ENCODE measurements at regions not wholly inside any gene's neighbourhood (a gene's known extent, or its start where the extent isn't known, plus 50 kb on each side); places are given as distances from the start of the nearest gene placed in this dataset.

DNA sequence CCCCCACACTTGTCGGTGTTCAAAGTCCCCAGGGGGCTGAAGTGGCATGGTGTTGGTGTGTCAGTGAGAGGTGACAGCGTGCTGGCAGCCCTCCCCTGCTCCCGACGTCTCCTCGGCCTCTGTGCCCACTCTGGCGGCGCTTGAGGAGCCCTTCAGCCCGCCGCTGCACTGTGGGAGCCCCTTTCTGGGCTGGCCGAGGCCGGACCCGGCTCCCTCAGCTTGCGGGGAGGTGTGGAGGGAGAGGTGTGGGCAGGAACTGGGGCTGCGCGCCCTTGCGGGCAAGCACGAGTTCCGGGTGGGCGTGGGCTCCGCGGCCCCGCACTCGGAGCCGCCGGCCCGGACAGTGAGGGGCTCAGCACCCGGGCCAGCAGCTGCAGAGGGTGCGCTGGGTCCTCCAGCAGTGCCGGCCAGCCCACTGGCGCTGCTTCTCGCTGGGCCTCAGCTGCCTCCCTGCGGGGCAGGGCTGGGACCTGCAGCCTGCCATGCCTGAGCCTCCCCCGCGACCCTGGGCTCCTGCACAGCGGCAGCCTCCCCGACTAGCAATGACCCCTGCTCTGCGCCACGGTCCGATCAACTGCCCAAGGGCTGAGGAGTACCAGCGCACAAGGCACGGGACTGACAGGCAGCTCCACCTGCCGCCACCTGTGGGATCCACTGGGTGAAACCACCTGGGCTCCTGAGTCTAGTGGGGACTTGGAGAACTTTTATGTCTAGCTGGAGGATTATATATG lies 224.1 kb upstream of the RIOK2 start:
- H2AK5ac ChIP-seq (ENCODE audit: low read length), result no peak overlapping the region
- no peak for DNase-seq
- no peak overlapping the region for H2BK5ac ChIP-seq (ENCODE audit: low read depth, low read length, poor library complexity)
- no peaks in the 10 kb centered on the region for H3K36me3 ChIP-seq (ENCODE audit: control insufficient read depth in 1 of 2, insufficient read depth in 2 of 2, low read length in 2 of 2)
- no peak overlapping the region for H3K27ac ChIP-seq (ENCODE audit: low read depth, low read length)
- H3K18ac ChIP-seq (ENCODE audit: low read length), result no peak overlapping the region
- peaks cover 3% of the 10 kb centered on the region for H3K9me3 ChIP-seq (ENCODE audit: insufficient read depth, low read depth, low read length)
- no peak overlapping the region for H2BK120ac ChIP-seq (ENCODE audit: insufficient read depth, low read length, poor library complexity)
- H3K79me2 ChIP-seq (ENCODE audit: control insufficient read depth, insufficient read depth, low read length, poor library complexity), result no peaks in the 10 kb centered on the region
- no peak overlapping the region for H3K4me2 ChIP-seq (ENCODE audit: low read length)
- H4K12ac ChIP-seq (ENCODE audit: low read depth, low read length), result no peak overlapping the region
- H2BK12ac ChIP-seq (ENCODE audit: low read length), result no peak overlapping the region
- no peak overlapping the region for H4K91ac ChIP-seq (ENCODE audit: low read depth, low read length)
- no peak overlapping the region for H4K8ac ChIP-seq (ENCODE audit: low read depth, low read length)
- H2AFZ ChIP-seq (ENCODE audit: insufficient read depth, low read length, poor library complexity), result no peak overlapping the region
- no peak overlapping the region for H3K4ac ChIP-seq (ENCODE audit: low read depth, low read length)
- no peaks in the 10 kb centered on the region for H3K4me1 ChIP-seq (ENCODE audit: control insufficient read depth in 1 of 2, insufficient read depth in 2 of 2, low read length in 2 of 2)
- WGBS (ENCODE audit: extremely low coverage, insufficient coverage, insufficient read length), result no CpG with 5 or more reads among the region's 42 CpGs
- no peak overlapping the region for H3K23ac ChIP-seq (ENCODE audit: low read length)
- H3K4me3 ChIP-seq (ENCODE audit: low read depth, low read length), result no peak overlapping the region
- H3K79me1 ChIP-seq (ENCODE audit: low read length), result no peaks in the 10 kb centered on the region
- H3K14ac ChIP-seq (ENCODE audit: low read length), result no peak overlapping the region
- H3K9ac ChIP-seq (ENCODE audit: low read length), result no peak overlapping the region
- H3K27me3 ChIP-seq (ENCODE audit: insufficient read depth, low read length), result no peaks in the 10 kb centered on the region

DNA sequence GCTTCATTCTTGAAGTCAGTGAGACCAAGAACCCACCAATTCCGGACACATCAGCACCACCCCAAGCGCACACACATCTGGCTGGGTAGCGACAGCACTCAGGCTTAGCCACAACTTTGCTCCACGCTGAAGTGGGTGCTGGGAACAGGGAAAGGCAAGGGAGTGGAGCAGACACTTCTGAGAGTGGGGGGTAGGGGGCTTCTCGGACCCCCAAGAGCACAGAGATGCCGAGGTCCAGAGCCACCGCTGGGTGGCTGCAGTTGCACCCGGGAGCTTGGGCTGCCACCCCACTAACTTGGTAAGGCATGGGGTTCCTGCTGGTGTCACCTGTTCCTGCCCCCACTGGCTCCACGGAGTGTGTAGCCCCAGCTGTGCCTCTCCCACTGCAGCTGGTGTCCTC lies 225.3 kb upstream of the RIOK2 start:
- no peak overlapping the region for H3K23ac ChIP-seq (ENCODE audit: low read length)
- no peak overlapping the region for H4K12ac ChIP-seq (ENCODE audit: low read depth, low read length)
- H3K79me2 ChIP-seq (ENCODE audit: control insufficient read depth, insufficient read depth, low read length, poor library complexity), result no peaks in the 10 kb centered on the region
- no peaks in the 10 kb centered on the region for H3K27me3 ChIP-seq (ENCODE audit: insufficient read depth, low read length)
- no peak overlapping the region for H3K14ac ChIP-seq (ENCODE audit: low read length)
- no peak overlapping the region for H4K8ac ChIP-seq (ENCODE audit: low read depth, low read length)
- H3K18ac ChIP-seq (ENCODE audit: low read length), result no peak overlapping the region
- no peaks in the 10 kb centered on the region for H3K79me1 ChIP-seq (ENCODE audit: low read length)
- no peak overlapping the region for H2AK5ac ChIP-seq (ENCODE audit: low read length)
- H4K91ac ChIP-seq (ENCODE audit: low read depth, low read length), result no peak overlapping the region
- no CpG with 5 or more reads among the region's 9 CpGs for WGBS (ENCODE audit: extremely low coverage, insufficient coverage, insufficient read length)
- H3K4me3 ChIP-seq (ENCODE audit: low read depth, low read length), result no peak overlapping the region
- H2BK5ac ChIP-seq (ENCODE audit: low read depth, low read length, poor library complexity), result no peak overlapping the region
- no peaks in the 10 kb centered on the region for H3K4me1 ChIP-seq (ENCODE audit: control insufficient read depth in 1 of 2, insufficient read depth in 2 of 2, low read length in 2 of 2)
- H3K27ac ChIP-seq (ENCODE audit: low read depth, low read length), result no peak overlapping the region
- no peak for DNase-seq
- H2BK12ac ChIP-seq (ENCODE audit: low read length), result no peak overlapping the region
- no peak overlapping the region for H3K9ac ChIP-seq (ENCODE audit: low read length)
- H2AFZ ChIP-seq (ENCODE audit: insufficient read depth, low read length, poor library complexity), result no peak overlapping the region
- no peak overlapping the region for H3K4me2 ChIP-seq (ENCODE audit: low read length)
- H3K4ac ChIP-seq (ENCODE audit: low read depth, low read length), result no peak overlapping the region
- H3K9me3 ChIP-seq (ENCODE audit: insufficient read depth, low read depth, low read length), result peaks cover 3% of the 10 kb centered on the region
- no peak overlapping the region for H2BK120ac ChIP-seq (ENCODE audit: insufficient read depth, low read length, poor library complexity)
- no peaks in the 10 kb centered on the region for H3K36me3 ChIP-seq (ENCODE audit: control insufficient read depth in 1 of 2, insufficient read depth in 2 of 2, low read length in 2 of 2)

DNA sequence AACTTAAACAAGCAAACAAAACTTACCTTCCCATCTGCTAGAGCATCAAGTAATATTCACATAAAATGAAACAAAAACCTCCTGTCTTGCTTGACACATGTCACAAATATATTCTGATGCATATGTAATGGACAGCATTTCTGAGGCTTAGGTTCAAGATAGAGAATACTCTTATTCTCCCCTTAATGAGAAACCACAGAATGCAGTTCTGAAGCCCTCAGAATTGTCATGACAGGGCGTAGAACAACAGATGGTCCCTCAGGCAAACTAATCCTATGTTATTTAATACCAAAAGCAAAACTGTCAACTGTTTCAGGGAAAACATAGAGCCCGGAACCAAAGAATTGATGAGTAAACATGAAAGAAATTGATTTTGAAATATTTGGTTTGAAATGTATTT lies 229.9 kb upstream of the RIOK2 start:
- H3K18ac ChIP-seq (ENCODE audit: low read length), result no peak overlapping the region
- no peaks in the 10 kb centered on the region for H3K4me1 ChIP-seq (ENCODE audit: control insufficient read depth in 1 of 2, insufficient read depth in 2 of 2, low read length in 2 of 2)
- no peak overlapping the region for H3K4me2 ChIP-seq (ENCODE audit: low read length)
- H3K79me1 ChIP-seq (ENCODE audit: low read length), result no peaks in the 10 kb centered on the region
- WGBS (ENCODE audit: extremely low coverage, insufficient coverage, insufficient read length), result no CpG with 5 or more reads among the region's 2 CpGs
- no peaks in the 10 kb centered on the region for H3K27me3 ChIP-seq (ENCODE audit: insufficient read depth, low read length)
- H4K91ac ChIP-seq (ENCODE audit: low read depth, low read length), result no peak overlapping the region
- no peak overlapping the region for H2AK5ac ChIP-seq (ENCODE audit: low read length)
- H2BK120ac ChIP-seq (ENCODE audit: insufficient read depth, low read length, poor library complexity), result no peak overlapping the region
- no peaks in the 10 kb centered on the region for H3K79me2 ChIP-seq (ENCODE audit: control insufficient read depth, insufficient read depth, low read length, poor library complexity)
- no peaks in the 10 kb centered on the region for H3K36me3 ChIP-seq (ENCODE audit: control insufficient read depth in 1 of 2, insufficient read depth in 2 of 2, low read length in 2 of 2)
- DNase-seq, result no peak
- no peak overlapping the region for H3K14ac ChIP-seq (ENCODE audit: low read length)
- no peak overlapping the region for H4K12ac ChIP-seq (ENCODE audit: low read depth, low read length)
- H2AFZ ChIP-seq (ENCODE audit: insufficient read depth, low read length, poor library complexity), result no peak overlapping the region
- no peak overlapping the region for H3K4me3 ChIP-seq (ENCODE audit: low read depth, low read length)
- H3K27ac ChIP-seq (ENCODE audit: low read depth, low read length), result no peak overlapping the region
- H3K9ac ChIP-seq (ENCODE audit: low read length), result no peak overlapping the region
- H4K8ac ChIP-seq (ENCODE audit: low read depth, low read length), result no peak overlapping the region
- H3K23ac ChIP-seq (ENCODE audit: low read length), result no peak overlapping the region
- no peak overlapping the region for H2BK12ac ChIP-seq (ENCODE audit: low read length)
- no peaks in the 10 kb centered on the region for H3K9me3 ChIP-seq (ENCODE audit: insufficient read depth, low read depth, low read length)
- H2BK5ac ChIP-seq (ENCODE audit: low read depth, low read length, poor library complexity), result no peak overlapping the region
- no peak overlapping the region for H3K4ac ChIP-seq (ENCODE audit: low read depth, low read length)

DNA sequence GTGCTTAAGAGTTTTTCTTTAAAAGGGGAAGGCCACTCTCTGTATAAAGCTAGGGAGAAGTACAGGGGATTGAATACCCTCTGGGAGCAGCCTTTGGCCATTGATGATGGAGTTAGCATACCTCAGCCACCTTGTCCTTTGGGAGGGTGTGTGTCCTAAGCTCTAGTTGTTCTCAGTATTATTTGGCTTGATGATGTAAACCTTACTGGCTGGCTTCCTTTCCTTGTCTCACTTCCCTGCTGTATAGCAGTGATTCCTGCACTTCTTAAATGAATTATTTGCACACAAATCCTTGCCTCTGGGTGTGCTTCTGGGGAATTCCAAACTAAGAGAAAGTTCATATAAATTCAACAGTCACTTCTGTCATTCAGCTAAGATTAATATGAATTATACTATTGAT lies 234.9 kb upstream of the RIOK2 start:
- Histone ChIP-seq H3K23ac (ENCODE audit: low read length) (no peak overlapping the region), H3K4ac (ENCODE audit: low read depth, low read length) (no peak overlapping the region), H3K36me3 (ENCODE audit: control insufficient read depth in 1 of 2, insufficient read depth in 2 of 2, low read length in 2 of 2) (no peaks in the 10 kb centered on the region), H3K4me2 (ENCODE audit: low read length) (no peak overlapping the region), H3K14ac (ENCODE audit: low read length) (no peak overlapping the region), H2BK120ac (ENCODE audit: insufficient read depth, low read length, poor library complexity) (no peak overlapping the region), H3K27me3 (ENCODE audit: insufficient read depth, low read length) (no peaks in the 10 kb centered on the region), H3K27ac (ENCODE audit: low read depth, low read length) (no peak overlapping the region), H4K91ac (ENCODE audit: low read depth, low read length) (no peak overlapping the region), H3K18ac (ENCODE audit: low read length) (no peak overlapping the region), H4K8ac (ENCODE audit: low read depth, low read length) (no peak overlapping the region), H3K79me1 (ENCODE audit: low read length) (no peaks in the 10 kb centered on the region), H3K9ac (ENCODE audit: low read length) (no peak overlapping the region), H3K79me2 (ENCODE audit: control insufficient read depth, insufficient read depth, low read length, poor library complexity) (no peaks in the 10 kb centered on the region), H2AK5ac (ENCODE audit: low read length) (no peak overlapping the region), H2BK5ac (ENCODE audit: low read depth, low read length, poor library complexity) (no peak overlapping the region), H3K4me3 (ENCODE audit: low read depth, low read length) (no peak overlapping the region), H2AFZ (ENCODE audit: insufficient read depth, low read length, poor library complexity) (no peak overlapping the region), H2BK12ac (ENCODE audit: low read length) (no peak overlapping the region), H3K4me1 (ENCODE audit: control insufficient read depth in 1 of 2, insufficient read depth in 2 of 2, low read length in 2 of 2) (no peaks in the 10 kb centered on the region), H3K9me3 (ENCODE audit: insufficient read depth, low read depth, low read length) (no peaks in the 10 kb centered on the region), H4K12ac (ENCODE audit: low read depth, low read length) (no peak overlapping the region)
- no peak for DNase-seq
